Fibroblast of skin of left quadriceps (primary cell): ENCODE measurements at regions not wholly inside any gene's neighbourhood (a gene's known extent, or its start where the extent isn't known, plus 50 kb on each side); places are given as distances from the start of the nearest gene placed in this dataset.

ENCODE experiments used
- DNase-seq, 2 experiments: peaks; one replicate each; pipeline ENCODE4 v3.0.0-alpha.2; 2013; ENCODE audit warnings: low read depth in 2 of 2

DNA sequence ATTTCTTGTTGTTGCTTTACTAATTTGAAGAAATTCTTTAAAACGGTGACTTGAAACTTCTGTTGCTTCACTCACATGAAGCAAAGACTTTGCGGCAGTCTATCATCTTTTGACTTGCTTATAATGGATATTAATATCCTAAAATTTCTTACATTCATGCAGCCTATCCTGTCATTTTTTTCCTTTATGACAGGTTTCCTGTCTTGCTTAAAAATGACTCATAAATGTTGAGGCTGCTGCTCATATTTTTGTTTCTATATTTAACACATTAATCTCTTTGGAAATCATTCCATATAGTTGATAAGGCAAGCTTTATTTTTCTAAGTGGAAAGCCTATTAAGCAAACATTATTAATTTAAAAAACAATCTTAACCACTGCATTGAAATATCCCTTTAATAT, 176.6 kb upstream of the GALNTL6 start:
- DNase-seq = no peak

DNA sequence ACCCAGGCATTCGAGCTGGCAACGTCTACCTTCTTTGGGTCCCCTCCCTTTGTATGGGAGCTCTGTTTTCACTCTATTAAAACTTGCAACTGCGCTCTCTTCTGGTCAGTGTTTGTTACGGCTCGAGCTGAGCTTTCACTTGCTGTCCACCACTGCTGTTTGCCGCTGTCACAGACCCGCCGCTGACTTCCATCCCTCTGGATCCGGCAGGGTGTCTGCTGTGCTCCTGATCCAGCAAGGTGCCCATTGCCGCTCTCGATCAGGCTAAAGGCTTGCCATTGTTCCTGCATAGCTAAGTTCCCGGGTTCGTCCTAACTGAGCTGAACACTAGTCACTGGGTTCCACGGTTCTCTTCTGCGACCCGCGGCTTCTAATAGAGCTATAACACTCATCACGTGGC, 183.5 kb upstream of the GALNTL6 start:
- no peak for DNase-seq

DNA sequence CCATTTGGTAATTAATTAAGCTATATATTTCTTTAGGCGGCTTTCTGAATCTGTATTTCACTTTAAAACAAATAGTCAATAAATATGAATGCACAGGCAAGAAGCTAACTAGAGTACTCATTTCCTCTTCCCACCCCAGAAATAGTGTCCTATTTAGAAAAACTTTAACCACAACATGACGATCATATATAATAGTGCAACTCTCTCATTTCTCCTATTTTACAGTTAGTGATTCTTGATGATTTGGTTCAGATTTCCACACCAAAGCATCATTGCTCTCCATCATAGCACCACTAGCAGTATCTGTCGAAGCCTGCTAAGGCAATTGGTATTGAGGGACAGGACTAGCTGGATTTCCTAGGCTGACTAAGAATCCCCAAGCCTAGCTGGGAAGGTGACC, 184.0 kb upstream of the GALNTL6 start:
- no peak for DNase-seq

DNA sequence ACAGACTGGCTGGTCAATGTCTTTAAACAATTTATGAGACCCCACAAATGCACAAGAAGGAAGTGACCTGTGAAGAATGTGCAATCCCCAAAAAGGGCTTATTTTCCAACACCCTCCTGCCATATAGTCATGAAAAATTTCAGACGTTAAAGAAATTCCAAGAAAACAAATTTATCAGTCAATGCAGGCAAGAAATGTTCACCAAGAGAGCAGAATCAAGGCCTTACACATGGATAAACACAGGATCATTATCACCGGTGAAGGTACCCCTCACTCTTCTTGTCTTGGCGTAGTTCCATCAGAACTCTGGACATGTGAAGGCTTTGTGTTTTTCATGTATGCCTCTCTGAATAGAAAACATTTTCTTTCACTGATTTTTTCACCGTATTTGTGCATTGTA, 186.7 kb upstream of the GALNTL6 start:
- DNase-seq = no peak

DNA sequence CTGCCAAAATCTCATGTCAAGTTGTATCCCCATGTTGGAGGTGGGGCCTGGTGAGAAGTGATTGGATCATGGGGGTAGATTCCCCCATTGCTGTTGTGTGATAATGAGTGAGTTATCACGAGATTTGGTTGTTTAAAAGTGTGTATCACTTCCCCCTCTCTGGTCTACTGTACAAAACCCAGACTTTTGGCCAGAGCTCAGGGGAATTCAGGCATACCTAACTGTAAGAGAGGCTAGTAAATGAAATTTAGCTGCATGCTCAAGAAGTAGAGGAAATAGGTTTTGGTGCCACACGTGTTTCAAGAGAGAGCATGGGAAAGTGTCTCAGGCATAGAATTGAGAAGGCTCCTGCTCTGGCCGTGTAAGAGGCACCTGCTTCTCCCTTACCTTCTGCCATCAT, 190.5 kb upstream of the GALNTL6 start:
- no peak for DNase-seq

DNA sequence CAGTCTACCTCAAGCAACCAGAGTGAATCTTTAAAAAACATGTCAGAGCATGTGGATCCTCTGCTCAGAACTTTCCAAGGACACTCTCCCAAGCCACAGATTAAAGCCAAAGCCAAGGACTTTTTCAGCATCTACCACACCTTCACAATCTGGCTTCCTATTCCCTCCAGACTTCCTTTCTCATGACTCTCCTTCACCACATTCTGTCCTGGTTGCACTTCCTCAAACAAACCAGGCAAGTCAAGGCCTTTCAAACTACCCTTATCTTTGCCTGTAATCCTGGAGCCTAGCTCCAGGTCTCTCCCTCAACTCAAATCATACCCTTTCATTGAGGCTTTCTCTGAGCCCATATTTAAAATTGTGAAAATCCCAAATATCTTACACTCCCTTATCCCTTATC, 191.6 kb upstream of the GALNTL6 start:
- no peak for DNase-seq

DNA sequence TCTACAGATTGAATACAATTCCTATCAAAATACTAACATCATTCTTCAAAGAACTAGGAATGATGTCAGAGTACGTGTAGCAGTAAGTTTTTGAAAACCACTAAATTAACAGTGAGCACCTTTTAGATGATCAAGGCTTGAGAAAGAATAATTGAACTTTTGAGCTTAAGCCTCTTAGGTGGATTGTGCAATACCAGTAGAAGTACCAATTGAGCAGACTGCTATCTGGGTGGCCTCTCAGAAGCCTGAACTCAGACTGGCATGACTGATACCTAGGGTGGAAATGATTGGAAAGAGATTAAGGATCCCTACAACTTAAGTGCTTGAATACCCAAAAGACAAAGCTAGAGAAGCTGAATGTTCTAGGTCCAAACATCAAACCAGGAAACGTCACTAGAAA, 200.3 kb upstream of the GALNTL6 start:
- DNase-seq = no peak

DNA sequence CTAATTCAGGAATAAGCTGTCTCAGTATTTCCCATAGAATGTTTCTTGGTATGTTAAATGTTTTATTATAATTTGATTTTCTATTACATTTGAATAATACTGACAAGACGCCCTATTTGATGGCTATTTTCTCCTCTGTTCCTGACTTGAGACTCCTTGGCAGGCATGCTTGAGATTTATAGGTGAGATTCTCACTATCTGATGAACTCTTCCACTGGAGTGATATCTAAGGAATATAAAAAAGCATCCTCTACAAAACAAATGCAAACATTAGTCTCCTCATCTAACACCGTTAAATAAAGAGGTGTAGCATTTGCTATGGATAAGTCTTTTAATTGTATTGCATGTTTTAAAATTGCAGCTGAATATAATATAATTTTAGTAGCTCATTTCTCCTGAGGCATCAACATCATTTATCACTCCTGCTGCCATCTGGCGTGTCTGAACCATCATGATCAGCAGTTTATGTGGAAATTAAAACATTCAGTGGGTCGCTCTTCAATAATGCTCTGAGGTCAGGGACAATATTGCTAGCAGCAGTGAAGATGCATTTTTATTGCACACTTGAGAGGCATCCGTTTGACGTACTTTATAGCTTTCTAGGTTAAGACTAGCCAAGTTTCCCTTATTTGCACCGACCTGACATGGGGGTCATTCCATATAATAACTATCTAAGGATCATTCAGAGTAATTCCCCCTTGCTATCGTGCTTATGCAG, 210.4 kb upstream of the GALNTL6 start:
- no peak for DNase-seq

DNA sequence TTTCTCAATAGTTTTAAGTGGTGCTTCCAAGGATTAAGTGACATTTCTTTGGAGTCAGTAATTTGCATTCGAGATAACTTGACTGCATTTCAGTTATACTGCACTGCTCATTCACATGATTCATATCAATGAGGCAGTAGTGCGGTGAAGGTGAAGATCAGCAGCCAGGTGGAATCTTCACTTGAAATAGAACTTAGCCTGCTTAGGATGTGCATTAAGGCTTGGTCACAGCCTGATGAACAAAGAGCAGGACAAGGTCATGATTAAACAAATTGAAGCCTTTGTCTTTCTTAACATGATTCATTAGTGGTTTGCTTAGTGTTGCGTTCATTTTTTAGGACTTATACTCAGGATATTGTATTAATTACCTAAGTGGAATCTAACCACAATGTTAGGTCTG, 212.1 kb upstream of the GALNTL6 start:
- DNase-seq = no peak

DNA sequence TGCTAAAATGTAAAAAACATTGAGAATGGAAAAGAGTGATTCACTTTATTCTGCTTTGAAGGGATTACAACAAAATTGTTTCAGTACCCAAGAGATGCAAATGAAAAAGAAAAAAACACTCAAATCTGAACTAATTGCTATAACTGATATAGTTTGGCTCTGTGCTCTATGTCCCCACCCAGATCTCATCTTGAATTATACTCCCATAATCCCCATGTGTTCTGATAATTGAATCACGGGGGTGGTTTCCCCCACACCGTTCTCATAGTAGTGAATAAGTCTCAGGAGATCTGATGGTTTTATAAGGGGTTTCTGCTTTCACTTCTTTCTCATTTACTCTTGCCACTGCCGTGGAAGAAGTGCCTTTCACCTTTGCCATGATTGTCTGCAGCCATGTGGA, 213.6 kb upstream of the GALNTL6 start:
- no peak for DNase-seq

DNA sequence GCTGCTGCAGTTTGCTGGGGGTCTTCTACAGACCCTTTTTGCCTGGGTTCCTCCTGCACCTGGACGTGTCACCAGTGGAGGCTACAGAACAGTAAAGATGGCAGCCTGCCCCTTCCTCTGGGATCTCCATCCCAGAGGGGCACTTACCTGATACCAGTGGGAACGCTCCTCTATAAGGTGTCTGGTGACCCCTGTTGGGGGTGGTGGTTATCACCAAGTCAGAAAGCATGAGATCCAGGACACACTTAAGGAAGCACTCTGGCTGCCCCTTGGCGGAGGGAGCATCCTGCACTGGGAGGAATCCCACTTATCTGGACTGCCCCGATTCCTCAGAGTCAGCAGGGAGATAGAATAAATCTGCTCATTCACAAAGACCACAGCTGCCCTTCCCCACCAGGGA, 218.9 kb upstream of the GALNTL6 start:
- DNase-seq = no peak

DNA sequence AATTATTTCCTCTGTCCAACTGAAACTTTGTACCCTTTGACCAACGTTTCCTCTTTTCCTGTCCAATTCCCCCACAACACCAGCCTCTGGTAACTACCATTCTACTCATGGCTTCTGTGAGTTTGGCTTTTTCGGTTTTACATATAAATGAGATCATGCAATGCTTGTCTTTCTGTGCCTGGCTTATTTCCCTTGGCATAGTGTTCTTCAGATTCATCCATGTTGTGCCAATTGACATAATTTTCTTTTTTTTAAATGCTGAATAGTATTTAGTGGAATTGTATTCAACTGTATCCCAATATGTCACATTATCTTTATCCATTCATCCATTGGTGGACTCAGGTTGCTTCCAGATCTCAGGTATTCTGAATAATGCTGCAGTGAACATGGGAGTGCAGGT, 222.5 kb upstream of the GALNTL6 start:
- DNase-seq = no peak

DNA sequence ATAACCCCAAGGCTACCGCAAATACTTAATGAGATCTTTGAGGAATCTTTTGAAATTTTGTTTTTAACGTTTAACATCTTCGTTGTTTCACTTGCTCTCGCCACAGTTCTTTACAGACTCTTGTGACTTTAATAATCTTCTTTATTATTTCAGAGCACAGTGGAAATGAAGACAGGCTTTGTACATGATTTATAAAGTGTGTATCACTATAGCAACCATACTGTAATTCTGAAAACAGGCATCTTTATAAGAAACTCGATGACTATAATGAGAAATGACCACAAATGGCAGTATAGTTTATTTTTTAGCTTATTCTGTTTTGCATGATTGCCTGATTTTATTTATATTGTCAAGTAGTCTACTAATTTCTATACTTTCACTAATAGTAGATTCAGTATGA, 224.4 kb upstream of the GALNTL6 start:
- DNase-seq = no peak

DNA sequence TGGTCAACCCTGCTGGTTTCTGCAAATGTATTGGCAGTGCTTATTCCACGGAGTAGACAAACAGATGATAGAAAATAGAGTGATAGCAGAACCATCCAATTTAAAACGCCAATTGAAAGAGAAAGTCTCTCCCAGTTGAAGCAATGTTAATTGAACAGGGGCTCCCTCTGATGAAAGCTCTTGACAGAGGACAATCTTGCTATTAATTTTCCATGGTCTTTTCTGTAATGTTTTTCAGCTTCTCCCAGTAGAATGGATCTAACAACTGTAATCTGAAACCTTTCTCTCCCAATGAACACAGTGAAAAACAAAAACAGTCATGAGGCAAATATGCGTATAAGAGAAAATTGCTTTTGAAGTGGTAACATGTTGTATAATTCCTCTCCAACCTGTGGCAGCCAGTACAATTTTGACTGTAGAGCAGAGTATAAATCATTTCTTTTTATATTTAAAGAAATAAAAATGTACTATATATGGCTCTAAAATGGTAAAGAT, 225.1 kb upstream of the GALNTL6 start:
- DNase-seq = peak in 1 of 2 experiments; percentile 4

DNA sequence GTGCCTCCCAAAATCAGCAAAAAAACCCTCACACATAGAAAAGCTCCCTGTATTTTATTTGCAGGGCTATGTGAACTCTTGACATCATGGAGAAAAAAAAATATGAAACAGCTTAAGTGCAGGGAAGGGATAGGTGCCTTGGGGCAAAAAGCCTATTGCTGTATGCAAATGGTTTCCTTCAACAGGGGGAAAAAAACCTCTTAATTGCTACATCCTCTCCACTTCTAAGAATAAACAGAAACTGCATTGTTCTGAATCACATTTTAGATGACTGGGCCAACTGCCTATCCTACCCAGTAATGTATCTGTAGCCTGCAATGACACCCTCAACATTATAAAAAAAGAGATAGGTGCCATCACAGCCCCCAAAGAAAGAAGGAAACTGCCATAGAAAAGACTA, 229.4 kb upstream of the GALNTL6 start:
- no peak for DNase-seq

DNA sequence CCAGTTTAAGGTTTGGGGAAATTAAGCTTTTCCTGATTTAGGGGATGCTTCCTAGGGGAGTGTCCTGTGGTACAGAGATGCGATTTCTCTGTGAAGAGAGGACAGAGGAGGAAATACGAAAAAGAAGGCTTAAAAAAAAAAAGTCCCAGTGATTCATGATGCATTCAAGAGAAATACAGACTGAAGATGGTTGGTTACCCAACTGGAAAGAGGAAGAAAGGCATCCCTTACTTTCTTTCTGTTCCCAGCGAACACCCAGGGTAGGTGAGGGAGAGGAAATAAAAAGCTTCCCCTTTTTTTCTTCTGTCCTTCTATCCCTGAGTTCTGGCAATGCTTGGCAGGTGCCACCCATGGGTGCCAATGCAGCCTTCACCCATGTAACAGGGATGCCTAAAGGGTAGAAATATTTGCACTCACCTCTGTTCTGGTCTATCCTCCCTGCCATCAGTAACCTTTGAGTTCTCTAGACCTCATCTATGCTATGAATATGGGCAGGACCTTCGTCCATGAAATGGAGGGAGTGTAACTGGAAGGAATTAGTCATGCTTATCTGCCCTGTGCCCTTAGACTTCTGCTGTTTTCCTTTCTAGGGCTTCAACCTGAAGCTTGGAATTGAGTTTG, 230.1 kb upstream of the GALNTL6 start:
- no peak for DNase-seq

DNA sequence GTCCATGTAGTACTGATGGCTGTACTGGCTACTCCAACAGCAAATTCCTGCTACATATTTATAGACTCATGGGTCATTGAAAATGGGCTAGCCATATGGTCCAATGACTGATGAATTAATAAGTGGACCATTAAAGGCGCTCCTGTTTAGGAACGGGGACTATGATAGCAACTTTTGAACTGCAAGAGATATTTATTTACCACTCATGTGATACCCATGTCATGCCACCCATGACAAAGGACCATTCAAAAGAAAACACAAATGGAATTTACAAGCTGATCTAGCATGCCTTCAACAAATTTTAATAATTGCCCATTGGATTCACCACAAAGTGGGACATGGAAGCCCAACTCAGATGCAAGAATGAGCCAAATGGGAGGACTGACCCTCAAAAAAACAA, 240.0 kb upstream of the GALNTL6 start:
- no peak for DNase-seq

DNA sequence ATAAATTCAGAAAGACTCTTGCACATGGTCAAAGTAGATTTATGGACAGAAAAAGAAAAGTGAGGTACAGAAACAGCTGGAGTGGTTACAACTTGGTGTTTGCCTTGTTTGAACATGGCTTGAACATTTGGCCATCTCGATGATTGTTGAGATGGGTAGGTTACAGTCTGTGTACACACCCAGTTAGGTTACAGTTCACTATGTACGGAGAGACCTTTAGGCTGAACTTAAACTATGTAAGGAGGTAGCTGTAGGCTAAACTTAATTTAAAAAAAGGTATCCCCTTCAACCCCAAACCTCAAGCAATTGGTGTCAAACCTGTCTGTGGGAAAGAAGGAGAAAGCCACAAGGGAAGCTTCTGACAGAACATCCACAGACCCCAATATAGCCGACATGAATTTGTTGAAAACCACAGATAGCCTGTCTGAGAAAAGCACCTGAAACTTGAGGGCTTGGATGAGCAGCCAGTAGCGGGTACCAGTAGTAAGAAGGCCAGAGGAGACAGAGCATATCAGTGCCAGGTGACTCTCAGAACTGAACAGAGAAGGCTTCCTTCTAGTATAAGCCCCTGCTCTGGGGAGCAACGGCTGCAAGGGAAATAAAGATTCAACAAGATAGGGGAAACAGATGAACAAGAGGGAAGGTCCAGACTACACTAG, 247.9 kb upstream of the GALNTL6 start:
- DNase-seq = no peak

DNA sequence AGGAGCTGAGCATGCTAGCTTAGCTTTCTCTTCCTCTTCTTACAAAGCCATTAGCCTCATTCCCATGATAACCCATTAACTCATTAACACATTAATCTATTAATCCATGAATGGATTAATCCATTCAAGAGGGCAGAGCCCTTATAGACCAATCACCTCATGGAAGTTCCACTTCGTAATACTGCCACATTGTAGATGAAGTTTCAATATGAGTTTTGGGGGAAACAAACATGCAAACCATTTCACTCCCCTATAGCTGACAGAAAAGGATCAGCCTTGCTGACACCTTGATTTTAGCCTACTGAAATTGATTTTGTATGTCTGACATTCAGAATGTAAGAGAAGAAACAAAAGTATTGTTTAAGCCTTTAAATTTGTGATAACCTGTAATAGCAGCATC, 251.8 kb upstream of the GALNTL6 start:
- no peak for DNase-seq

DNA sequence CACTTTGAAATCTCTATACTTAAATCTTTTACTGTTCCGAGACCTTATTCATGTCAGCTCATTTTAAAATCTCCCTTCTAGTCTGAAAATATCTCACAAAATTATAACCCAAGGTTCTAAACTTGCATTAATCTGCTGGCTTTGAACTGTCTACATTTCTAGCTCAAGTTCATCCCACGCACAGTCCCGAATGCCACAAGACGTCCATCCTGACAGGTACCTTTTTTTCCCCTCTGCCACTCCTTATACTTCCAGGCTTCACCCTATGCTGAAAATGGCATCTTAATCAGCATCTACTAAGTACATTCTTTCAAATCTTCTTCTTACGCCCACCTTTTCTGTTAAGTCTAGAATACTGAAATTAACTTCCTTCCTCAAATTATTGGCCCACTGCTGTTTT, 259.2 kb upstream of the GALNTL6 start:
- no peak for DNase-seq

DNA sequence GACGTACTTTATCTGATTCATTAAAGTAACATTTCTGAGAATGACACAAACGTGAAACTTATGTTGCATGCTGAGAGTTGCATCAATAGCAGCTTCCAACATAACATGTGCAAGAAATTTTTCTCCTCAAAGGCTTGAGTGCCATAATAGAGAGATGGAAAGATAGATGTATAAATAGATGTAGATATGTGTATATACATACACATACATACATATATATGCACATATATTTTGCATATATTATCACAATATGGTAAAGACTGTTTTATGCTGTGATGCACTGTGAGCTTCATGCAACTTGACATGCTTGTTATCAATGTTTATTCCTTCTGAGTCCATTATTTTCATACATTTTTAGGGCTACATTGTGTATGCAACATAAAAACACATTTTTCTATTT, 270.6 kb upstream of the GALNTL6 start:
- no peak for DNase-seq

DNA sequence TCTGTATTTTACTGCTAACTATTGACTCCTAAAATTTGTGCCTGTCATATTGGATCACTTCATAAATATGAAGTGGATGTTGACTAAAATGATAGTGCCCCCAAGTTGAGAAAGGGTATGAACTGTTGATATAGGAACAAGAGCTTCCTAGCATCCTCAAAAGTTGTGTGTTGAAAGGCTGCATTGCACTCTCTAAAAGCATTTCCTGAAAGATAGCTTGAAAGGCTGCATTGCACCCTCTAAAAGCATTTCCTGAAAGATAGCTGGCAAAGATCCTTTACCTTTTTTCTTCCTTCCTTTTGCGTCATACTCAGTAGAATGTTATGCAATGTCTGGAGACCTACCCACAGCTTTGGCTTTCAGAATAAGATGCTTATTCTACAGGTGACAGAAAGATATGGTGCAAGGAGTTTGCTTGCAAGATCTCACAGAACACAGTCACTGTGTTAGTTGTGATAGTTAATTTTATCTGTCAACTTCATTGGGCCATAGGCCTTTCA, 274.6 kb upstream of the GALNTL6 start:
- DNase-seq = no peak

DNA sequence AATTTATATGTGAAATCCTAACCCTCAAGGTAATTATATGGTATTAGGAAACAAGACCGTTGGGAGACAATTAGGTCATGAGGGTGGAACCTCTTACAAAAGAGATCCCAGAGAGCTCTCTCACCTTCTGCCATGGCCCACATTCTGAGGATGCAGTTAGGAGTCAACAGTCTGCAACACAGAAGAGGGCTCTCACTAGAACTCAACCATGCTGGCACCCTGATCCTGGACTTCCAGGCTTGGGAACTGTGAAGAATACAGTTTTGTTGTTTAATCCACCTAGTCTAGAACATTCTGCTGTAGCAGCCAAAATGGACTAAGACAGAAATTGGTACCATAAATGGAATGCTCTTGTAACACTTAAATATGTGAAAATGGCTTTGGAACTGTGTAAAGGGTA, 278.8 kb upstream of the GALNTL6 start:
- DNase-seq = no peak
